GM10248 (cell line): ENCODE measurements at regions not wholly inside any gene's neighbourhood (a gene's known extent, or its start where the extent isn't known, plus 50 kb on each side); places are given as distances from the start of the nearest gene placed in this dataset.

ENCODE experiments used
- CTCF ChIA-PET: fragments of 300-600 bp; sonication (Branson Sonifier 250); formaldehyde crosslinking; extraction: SDS; loops from one replicate; lab custom pipeline; 2021; ENCODE audit warnings: antibody characterized with exemption; lab: Yijun Ruan, JAX
- POLR2A ChIA-PET: fragments of 350-650 bp; sonication (Branson Sonifier 250); formaldehyde crosslinking; extraction: SDS; loops from one replicate; lab custom pipeline; 2020; ENCODE audit warnings: antibody characterized with exemption; lab: Yijun Ruan, JAX
- DNase-seq: peaks from one replicate; pipeline ENCODE4 v3.0.0; 2012; ENCODE audit errors: extremely low spot score
- TF ChIP-seq, protein P1 (sequence below): IDR thresholded peaks from 2 replicates; pipeline ENCODE4 v1.5.1; 2012; ENCODE audit warnings: mild to moderate bottlenecking, low read depth; ENCODE audit errors: extremely low read depth, missing control alignments, control extremely low read depth

DNA sequence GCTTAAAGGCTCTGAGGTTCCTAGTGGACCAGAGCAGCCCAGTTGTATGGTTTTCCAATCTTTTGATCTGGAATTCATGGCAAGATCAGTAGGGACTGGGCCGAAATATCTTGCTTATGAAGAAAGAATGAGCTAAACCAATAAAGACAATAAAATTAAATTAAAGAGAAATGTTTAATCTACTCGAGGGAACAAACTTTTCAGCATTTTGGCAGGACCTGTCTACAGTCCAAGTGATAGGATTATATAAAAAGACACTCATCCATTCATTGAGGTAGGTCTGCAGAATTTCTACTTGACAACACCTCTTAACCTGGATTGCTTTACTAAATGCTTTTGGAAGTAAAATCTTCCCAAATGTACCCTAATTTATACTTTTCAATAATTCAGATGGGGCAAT, 113.6 kb downstream of the AXIN2 start:
- ChIA-PET CTCF (interaction anchor here (2.2 kb wide), 1 partner anchor 14 kb away, joined by 5 read pairs; no protein-coding TSS in a partner anchor), POLR2A (no interaction called here)
- TF ChIP-seq, protein P1, sequence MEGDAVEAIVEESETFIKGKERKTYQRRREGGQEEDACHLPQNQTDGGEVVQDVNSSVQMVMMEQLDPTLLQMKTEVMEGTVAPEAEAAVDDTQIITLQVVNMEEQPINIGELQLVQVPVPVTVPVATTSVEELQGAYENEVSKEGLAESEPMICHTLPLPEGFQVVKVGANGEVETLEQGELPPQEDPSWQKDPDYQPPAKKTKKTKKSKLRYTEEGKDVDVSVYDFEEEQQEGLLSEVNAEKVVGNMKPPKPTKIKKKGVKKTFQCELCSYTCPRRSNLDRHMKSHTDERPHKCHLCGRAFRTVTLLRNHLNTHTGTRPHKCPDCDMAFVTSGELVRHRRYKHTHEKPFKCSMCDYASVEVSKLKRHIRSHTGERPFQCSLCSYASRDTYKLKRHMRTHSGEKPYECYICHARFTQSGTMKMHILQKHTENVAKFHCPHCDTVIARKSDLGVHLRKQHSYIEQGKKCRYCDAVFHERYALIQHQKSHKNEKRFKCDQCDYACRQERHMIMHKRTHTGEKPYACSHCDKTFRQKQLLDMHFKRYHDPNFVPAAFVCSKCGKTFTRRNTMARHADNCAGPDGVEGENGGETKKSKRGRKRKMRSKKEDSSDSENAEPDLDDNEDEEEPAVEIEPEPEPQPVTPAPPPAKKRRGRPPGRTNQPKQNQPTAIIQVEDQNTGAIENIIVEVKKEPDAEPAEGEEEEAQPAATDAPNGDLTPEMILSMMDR: no peak
- DNase-seq: no peak

DNA sequence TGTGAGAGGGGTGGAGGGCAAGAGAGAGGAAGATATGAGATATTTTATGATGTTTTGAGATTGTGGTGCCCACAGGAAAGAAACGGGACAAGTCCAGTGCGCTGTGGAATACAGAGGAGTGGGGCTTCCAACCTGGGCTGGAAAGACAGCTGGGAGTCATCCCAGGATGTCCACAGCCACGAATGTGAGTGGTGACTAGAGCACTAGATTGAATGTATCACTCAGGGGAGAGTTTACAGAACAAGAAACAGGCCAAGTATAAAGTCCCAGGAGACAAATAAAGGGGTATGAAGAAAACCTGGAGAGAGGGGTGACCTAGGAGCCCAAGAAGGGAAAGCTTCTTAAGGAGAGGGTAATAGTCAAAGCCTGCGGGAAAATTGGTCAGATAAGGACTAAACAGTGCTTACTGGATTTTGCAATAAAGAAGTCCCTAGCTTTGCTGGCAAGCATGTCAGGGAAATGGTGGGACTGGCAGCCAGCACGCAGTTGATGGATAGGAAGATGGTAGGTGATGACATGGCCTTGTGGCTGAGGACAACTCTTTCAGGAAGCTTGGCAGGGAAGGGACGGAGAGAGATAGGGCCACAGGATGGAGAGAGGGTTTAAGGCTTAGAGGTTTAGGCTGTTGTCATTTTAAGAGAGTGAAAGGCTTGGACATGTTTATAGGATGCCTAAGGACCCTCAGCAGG, 114.5 kb downstream of the AXIN2 start:
- POLR2A ChIA-PET: no interaction called here
- CTCF ChIA-PET: interaction anchor here (2.2 kb wide), 1 partner anchor 13 kb away, joined by 5 read pairs; no protein-coding TSS in a partner anchor
- no peak for DNase-seq
- TF ChIP-seq, protein P1: no peak

DNA sequence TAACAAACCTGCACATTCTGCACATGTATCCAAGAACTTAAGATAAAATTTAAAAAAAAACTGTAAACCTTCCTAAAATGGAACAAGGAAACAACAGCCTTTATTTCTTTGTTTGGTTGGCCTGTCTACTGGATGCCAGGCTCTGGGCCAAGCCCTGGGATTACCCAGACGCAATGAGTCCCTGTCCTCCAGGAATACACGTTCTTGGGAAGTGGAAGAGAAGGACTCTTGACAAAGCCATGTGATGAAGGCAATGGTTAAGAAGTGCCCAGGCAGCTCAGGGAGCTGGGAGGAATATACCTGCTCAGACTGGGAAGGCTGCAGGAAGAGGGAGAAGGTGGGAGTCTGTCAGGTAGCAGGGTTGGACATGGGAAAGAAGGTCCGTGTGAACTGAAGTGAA, 115.4 kb downstream of the AXIN2 start:
- ChIA-PET CTCF (no interaction called here), POLR2A (no interaction called here)
- TF ChIP-seq, protein P1: no peak
- DNase-seq: no peak

DNA sequence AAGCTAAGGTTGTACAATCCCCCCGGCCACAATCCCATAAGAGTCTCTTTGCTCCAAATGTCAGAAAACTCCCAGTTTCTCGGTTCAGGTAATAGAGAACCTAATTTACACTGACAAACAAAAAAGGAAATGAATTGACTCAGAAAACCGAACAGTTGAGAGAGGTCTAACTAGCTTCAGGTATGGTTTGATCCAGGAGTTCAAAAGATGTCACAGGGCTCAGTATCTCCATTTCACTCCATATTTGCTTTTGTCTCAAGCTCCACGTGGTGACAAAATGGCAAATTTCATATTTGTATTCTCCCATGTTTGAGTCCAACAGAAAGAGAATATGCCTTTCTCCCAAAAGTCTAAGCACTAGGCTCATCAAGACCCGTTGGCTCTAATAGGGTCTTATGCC, 117.4 kb downstream of the AXIN2 start:
- no peak for DNase-seq
- ChIA-PET POLR2A (no interaction called here), CTCF (no interaction called here)
- TF ChIP-seq, protein P1: no peak

DNA sequence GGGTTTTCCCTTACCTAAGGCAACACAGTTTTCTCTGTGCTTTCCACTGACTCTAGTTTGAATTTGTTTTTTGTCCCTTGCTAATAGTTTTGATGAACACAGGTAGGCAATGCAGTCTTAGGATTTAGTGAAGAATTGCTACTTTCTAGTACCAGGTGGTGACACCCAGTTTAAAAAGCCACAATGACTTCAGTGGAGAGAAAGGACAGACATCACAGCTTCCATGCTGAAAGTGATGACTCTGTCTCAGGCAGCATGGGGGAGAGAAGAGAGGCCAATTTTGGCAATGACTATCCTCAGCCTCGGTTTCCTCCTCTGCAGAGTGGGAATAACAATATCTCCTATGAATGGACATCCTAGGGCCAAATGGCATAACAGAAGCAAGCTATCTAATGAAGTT, 118.8 kb downstream of the AXIN2 start:
- POLR2A ChIA-PET: no interaction called here
- TF ChIP-seq, protein P1: no peak
- DNase-seq: no peak
- CTCF ChIA-PET: interaction anchor here (0.8 kb wide), 1 partner anchor 8 kb away, joined by 3 read pairs; no protein-coding TSS in a partner anchor

DNA sequence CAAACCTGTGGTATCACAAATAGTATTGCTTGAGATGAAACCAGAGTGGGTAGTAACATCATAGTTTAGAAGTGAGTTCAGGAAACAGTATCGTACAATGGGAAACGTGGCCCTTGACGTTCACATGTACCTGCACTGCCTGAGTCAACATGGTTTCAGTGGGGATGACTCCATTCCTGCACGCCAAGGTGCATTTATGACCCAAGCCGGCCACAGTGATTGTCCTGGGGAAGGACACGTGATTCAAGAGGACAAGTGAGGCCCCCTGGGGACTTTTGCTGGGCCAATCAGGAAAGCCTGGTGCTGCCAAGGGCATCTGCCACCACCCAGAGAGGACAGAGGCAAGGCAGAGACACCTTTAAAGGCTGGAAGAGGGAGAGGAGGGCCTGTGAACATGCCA, 119.2 kb downstream of the AXIN2 start:
- DNase-seq: no peak
- ChIA-PET POLR2A (no interaction called here), CTCF (interaction anchor here (0.8 kb wide), 1 partner anchor 8 kb away, joined by 3 read pairs; no protein-coding TSS in a partner anchor)
- TF ChIP-seq, protein P1: no peak
